ENCODE measurements at regions not wholly inside any gene's neighbourhood (a gene's known extent, or its start where the extent isn't known, plus 50 kb on each side); places are given as distances from the start of the nearest gene placed in this dataset.
"Not testable (repeated sequence)": the region's sequence is repeated elsewhere in the genome, so short reads cannot be mapped to it uniquely, and the experiment has no call there.

GRCh38 chr6:14290772-14291330, 173.3 kb downstream of the CD83 start:
- DNase-seq (ENCODE audit: low spot score), result no peak
- TF ChIP-seq CTCF (IDR thresholded peaks at IDR 0.05), result no peak
- ATAC-seq (ENCODE audit: low FRiP score), result no peak

GRCh38 chr6:14291331-14291730, 173.8 kb downstream of the CD83 start:
- ATAC-seq (ENCODE audit: low FRiP score) (no peak), DNase-seq (ENCODE audit: low spot score) (no peak)
- no peak for TF ChIP-seq CTCF (IDR thresholded peaks at IDR 0.05)

- ATAC-seq (ENCODE audit: low FRiP score) (no peak), DNase-seq (ENCODE audit: low spot score) (no peak)
- no peak for TF ChIP-seq CTCF (IDR thresholded peaks at IDR 0.05)
Measured at GRCh38 chr6:14292119-14292518, 174.5 kb downstream of the CD83 start.

- DNase-seq (ENCODE audit: low spot score) (no peak), ATAC-seq (ENCODE audit: low FRiP score) (no peak)
- no peak for TF ChIP-seq CTCF (IDR thresholded peaks at IDR 0.05)
Measured at GRCh38 chr6:14294270-14294951, 176.8 kb downstream of the CD83 start.

GRCh38 chr6:14296698-14297097, 179.1 kb downstream of the CD83 start:
- ATAC-seq (ENCODE audit: low FRiP score); DNase-seq (ENCODE audit: low spot score): not testable (repeated sequence)

GRCh38 chr6:14297118-14297517, 179.5 kb downstream of the CD83 start:
- ATAC-seq (ENCODE audit: low FRiP score); DNase-seq (ENCODE audit: low spot score): not testable (repeated sequence)

GRCh38 chr6:14300189-14300588, 182.6 kb downstream of the CD83 start:
- not testable (repeated sequence) for ATAC-seq (ENCODE audit: low FRiP score); DNase-seq (ENCODE audit: low spot score)

- not testable (repeated sequence) for DNase-seq (ENCODE audit: low spot score); ATAC-seq (ENCODE audit: low FRiP score)
Measured at GRCh38 chr6:14300721-14301120, 183.1 kb downstream of the CD83 start.

GRCh38 chr6:14301477-14301876, 183.9 kb downstream of the CD83 start:
- not testable (repeated sequence) for ATAC-seq (ENCODE audit: low FRiP score)

GRCh38 chr6:14305131-14305530, 187.6 kb downstream of the CD83 start:
- no peak for DNase-seq (ENCODE audit: low spot score)
- no peak for ATAC-seq (ENCODE audit: low FRiP score)
- TF ChIP-seq CTCF (IDR thresholded peaks at IDR 0.05), result no peak

More at GRCh38 chr6:14301477-14301876, 183.9 kb downstream of the CD83 start:
- DNase-seq (ENCODE audit: low spot score), result not testable (repeated sequence)

Data from omental fat pad (tissue), 3 donors.